ENCODE measurements at regions not wholly inside any gene's neighbourhood (a gene's known extent, or its start where the extent isn't known, plus 50 kb on each side); places are given as distances from the start of the nearest gene placed in this dataset.

DNA sequence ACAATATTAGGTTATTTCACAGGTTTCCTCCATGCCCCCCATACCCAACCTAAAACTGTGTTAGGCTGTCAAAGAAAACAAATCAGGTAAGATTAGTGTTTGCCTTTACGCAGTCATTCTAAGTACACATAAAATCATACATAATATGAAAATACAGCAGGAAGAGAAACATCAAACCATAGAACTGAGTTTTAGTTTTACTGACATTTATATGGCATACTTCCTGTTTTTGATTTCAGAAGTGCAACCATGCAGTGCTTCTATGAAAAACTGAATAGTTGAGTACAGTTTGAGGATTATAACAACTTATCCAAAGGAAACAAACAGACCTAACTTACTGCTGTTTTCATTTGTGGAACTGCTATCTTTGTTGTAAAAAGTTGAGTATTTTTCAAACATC lies 91.3 kb downstream of the KCNRG start:
- no peak for DNase-seq

GRCh38 chr13:50107205-50107604 lies 92.0 kb downstream of the KCNRG start:
- no peak for DNase-seq

GRCh38 chr13:50114961-50115360 lies 99.7 kb downstream of the KCNRG start:
- DNase-seq: no peak

GRCh38 chr13:50115695-50116094 lies 100.5 kb downstream of the KCNRG start:
- DNase-seq: no peak

- DNase-seq: no peak
Measured at GRCh38 chr13:50116430-50116973, 101.3 kb downstream of the KCNRG start.

DNA sequence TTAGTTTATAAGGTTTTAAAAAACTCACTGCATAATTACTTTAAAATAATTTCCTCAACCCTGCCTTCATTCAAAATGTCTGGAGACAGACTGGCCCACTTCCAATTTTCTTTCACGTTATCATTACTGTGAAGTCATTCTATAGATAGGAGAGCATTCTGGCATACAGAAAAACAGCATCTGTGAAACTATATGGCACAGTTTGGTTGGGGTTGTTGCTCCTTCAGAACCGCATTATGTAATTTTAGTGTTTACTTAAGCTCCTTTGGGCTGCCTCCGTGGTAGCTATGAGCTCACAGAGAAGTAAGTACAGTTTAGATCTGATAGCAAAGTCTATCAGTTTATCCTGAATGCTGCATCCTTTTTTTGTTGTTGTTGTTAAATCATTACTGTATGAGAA lies 104.3 kb downstream of the KCNRG start:
- no peak for DNase-seq

GRCh38 chr13:50122455-50122854 lies 107.2 kb downstream of the KCNRG start:
- no peak for DNase-seq

- no peak for DNase-seq
Measured at GRCh38 chr13:50123002-50123401, 107.8 kb downstream of the KCNRG start.

GRCh38 chr13:50123515-50123861 lies 108.2 kb downstream of the KCNRG start:
- DNase-seq: no peak

DNA sequence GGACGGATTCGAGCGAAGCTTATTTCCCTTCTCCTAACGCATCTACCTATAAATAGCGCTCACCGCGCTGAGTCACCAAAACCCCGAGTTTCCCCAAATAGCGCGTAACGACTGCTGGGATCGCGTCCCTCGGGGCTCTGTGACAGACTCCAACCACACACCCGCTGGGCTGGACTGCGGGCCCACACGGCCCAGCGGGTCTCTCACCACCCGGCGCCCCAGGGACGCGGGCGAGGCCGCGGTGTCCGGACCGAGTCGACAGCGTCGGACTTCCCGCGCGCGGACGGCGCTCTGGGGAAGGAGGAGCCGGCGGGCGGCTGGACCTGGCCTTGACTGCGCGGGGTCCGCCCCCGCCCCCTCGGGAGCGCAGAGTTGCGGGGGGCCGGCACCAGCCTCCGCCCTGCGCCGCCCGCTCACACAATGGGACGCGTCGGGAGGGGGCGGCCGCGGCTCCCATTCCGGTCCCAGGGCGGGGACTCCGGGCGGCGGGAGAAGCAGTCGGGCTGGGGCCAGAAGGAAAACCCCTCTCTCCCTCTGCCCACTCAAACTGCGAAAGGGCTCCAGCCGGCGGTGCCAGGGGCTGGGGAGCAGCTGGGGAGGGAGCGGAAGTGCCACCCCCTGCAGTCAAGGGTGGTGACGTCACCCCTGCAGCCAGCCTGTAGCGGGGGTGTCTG lies 108.8 kb downstream of the KCNRG start:
- DNase-seq: peak; percentile 62

- peak; percentile 91 for DNase-seq
Measured at GRCh38 chr13:50124536-50125303, 109.5 kb downstream of the KCNRG start.

DNA sequence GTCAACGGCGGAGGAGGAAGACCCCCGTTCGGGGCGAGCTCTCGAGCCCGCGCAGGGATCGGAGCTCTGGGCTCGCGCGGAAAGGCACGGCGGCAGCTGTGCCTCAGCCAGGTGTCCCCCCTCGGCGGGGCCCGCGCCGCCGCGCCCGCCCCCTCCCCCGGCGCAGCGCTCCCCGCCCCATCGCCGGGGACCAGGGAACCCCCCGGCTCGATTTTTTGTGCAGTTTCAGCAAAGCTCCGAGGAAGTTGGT lies 110.0 kb downstream of the KCNRG start:
- DNase-seq: no peak

DNA sequence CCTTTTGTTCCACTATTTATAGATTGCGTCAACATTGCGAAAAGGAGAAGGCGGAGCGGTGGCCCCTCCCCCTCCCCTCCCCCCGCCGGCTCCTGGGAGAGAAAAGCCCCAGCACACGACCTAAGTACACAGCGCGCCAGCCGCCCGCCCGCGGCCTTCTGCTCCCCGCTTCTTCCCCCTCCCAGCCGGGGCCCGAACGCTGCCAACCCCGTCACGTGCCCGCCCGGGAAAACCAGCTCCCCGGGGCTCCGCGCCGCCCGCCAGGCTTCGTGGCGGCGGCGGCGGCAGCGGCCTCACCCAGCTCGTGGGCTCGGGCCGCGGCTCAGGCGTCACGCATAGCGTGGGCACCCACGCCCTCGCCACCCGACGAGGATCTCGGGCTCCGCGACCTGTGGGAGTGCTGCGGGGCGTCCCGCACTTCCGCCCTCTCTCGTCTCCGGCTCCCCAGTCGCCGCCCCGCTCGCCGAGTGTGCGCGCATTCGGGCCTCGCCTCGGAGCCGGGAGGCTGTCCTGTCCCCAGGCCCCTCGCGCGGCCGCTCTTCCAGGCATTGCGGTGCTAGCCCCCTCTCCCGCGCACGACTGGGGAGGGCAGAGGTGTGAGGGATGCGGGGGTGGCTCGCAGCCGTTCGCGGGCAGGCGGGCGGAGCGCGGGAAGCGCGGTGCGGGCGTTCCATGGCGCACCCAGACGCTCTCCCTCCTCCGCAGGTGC lies 110.5 kb downstream of the KCNRG start:
- peak; percentile 84 for DNase-seq

DNA sequence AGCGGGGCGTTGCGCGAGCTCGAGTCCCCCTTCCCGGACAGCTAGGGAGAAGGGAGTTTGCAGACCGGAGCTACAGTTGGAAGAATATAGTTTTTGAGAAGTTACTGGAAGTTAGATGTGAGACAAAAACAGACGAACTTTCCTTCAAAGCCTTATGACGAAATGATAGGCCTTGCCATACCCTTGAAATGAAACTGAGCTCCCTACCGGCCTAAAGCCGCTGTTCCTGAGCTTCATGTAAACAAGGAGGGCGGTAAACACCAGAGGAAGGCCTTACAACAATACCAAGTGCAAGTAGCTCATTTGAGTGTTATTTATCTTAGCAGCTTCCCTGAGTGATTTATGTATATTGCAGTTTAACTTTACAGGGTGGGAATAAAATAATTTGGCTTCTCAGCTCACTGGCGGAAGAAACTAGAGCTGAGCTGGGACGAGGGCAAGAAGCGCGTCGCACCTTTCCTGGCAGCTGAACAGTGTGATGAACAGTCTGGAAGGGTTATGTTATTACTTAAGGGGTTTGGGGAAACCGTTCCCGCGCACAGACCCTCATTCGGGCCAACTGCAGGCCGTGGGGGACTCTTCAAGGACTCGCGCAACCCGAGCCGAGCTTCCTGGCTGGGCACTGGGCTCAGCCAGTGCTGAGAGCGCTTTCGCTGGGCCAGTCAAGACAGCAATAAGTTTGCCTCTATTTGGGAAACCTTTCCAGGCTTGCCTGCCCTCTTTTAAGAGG lies 111.2 kb downstream of the KCNRG start:
- no peak for DNase-seq

GRCh38 chr13:50126993-50127725 lies 111.9 kb downstream of the KCNRG start:
- DNase-seq: peak; percentile 60

GRCh38 chr13:50127726-50128291 lies 112.6 kb downstream of the KCNRG start:
- no peak for DNase-seq

DNA sequence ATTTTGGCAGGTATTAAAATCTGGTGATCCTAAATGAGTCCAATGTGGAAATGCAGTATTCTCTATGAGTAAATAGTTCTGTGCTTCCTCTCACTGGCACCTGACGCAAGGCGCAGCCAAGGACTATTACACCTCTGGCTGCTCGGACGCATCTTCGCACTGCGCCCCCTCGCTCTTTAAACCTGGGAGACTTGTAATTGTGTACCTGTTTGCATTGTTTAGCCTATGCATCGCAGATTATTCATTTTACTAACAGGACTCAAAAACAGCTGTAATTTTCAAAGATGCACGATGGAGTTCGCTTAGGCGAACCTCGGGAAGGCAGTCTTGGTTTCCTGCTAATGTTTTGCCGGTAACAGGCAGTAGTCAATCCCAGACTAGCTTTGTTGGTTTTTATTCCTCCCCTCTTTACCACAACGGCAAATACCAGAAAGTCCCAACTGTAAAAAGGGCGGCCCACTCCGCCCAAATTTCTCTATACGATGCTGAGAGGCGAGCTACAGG lies 113.2 kb downstream of the KCNRG start:
- DNase-seq: peak; percentile 15

DNA sequence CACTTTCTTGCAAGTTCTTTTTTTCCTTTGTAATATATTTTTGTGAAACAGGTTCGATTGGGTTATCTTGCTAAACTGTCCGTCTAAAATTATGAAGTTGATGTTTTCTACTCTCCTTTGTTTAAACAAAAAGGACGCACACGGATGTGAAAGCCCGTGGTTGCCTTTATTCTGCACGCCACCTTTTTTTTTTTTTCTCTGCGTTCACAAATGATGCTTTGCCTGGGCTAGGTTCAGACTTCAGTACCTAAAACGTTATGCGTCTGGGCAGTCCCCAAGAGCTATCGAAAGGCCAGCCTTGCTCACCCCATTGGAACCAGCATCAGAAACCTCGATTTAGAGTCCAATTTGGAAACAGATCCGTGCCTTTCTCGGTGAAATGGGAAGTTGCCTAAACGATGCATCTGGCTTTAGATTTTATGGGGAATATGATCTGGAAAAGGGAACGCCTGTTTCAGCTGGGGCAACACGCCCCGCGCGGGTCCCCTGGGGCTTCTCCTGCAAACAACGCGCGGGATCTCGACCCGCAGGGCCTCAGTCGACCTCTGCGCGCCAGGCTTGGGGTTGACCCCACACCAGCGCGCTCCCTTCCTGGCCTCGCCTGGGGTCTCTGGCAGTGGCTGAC lies 113.9 kb downstream of the KCNRG start:
- DNase-seq: no peak

GRCh38 chr13:50129706-50130122 lies 114.5 kb downstream of the KCNRG start:
- no peak for DNase-seq

- DNase-seq: peak; percentile 34
Measured at GRCh38 chr13:50130123-50130946, 115.1 kb downstream of the KCNRG start.

Measured in stimulated activated CD4-positive, alpha-beta T cell treated with anti-CD3 and anti-CD28 coated beads, Interleukin-12 subunit alpha, Interleukin-12 subunit beta, amount 100 ng/mL, for 4 hours (primary cell).